Hepatocyte (in vitro differentiated cells): ENCODE measurements at regions not wholly inside any gene's neighbourhood (a gene's known extent, or its start where the extent isn't known, plus 50 kb on each side); places are given as distances from the start of the nearest gene placed in this dataset.
A peak's percentile ranks its signal among the peaks of the same experiment; 100 is the strongest.

Experiments used
- DNase-seq: peaks from one replicate; pipeline ENCODE4 v3.0.0-alpha.2; 2016; ENCODE audit warnings: low spot score
- H2AFZ ChIP-seq: fragments of 200-600 bp; sonication (generic); 2 replicates; pipeline ENCODE4 v1.6.0; 2016; ENCODE audit warnings: antibody characterized with exemption, mild to moderate bottlenecking
- H3K27ac ChIP-seq: fragments of 200-600 bp; sonication (generic); 2 replicates; pipeline ENCODE4 v1.5.1; 2016; ENCODE audit warnings: mild to moderate bottlenecking
- H3K27me3 ChIP-seq: fragments of 200-600 bp; sonication (generic); 2 replicates; pipeline ENCODE4 v1.6.1; 2016
- H3K36me3 ChIP-seq: fragments of 200-600 bp; sonication (generic); replicated peaks from 2 replicates; pipeline ENCODE4 v1.5.1; 2016; ENCODE audit warnings: low read depth; ENCODE audit not compliant: insufficient read depth
- H3K4me1 ChIP-seq: fragments of 200-600 bp; sonication (generic); 2 replicates; pipeline ENCODE4 v1.5.1; 2016; ENCODE audit warnings: mild to moderate bottlenecking, moderate library complexity; ENCODE audit not compliant: insufficient read depth
- H3K4me2 ChIP-seq: fragments of 200-600 bp; sonication (generic); 2 replicates; pipeline ENCODE4 v1.6.0; 2016
- H3K4me3 ChIP-seq: fragments of 200-600 bp; sonication (generic); 2 replicates; pipeline ENCODE4 v1.5.1; 2016; ENCODE audit warnings: mild to moderate bottlenecking
- H3K79me2 ChIP-seq: fragments of 200-600 bp; sonication (generic); 2 replicates; pipeline ENCODE4 v1.6.0; 2017; ENCODE audit warnings: mild to moderate bottlenecking
- H3K9me2 ChIP-seq: fragments of 200-600 bp; sonication (generic); replicated peaks from 2 replicates; pipeline ENCODE4 v1.6.0; 2017; ENCODE audit warnings: mild to moderate bottlenecking; ENCODE audit not compliant: insufficient read depth
- H3K9me3 ChIP-seq: fragments of 200-600 bp; sonication (generic); 2 replicates; pipeline ENCODE4 v1.5.1; 2016; ENCODE audit warnings: low read depth, mild to moderate bottlenecking
- H4K20me1 ChIP-seq: fragments of 200-600 bp; sonication (generic); 2 replicates; pipeline ENCODE4 v1.6.0; 2016; ENCODE audit warnings: mild to moderate bottlenecking; ENCODE audit not compliant: insufficient read depth, poor library complexity, severe bottlenecking
- EZH2 ChIP-seq: fragments of 200-600 bp; sonication (generic); IDR thresholded peaks from 2 replicates; pipeline ENCODE4 v1.6.1; 2016; ENCODE audit warnings: antibody characterized with exemption, mild to moderate bottlenecking, borderline replicate concordance
- EZH2phosphoT487 ChIP-seq: fragments of 200-600 bp; sonication (generic); IDR thresholded peaks from one replicate; pipeline ENCODE4 v1.6.1; 2018; ENCODE audit warnings: antibody characterized with exemption, mild to moderate bottlenecking, low read depth, moderate library complexity; ENCODE audit not compliant: unreplicated experiment, severe bottlenecking
- WGBS: methylation state at CpG from one replicate; pipeline ENCODE4 v1.1.6; 2016; ENCODE audit warnings: low lambda C conversion rate; ENCODE audit errors: missing lambda C conversion rate; 5-methylcytosine and 5-hydroxymethylcytosine counted together
- TF ChIP-seq, protein P1 (sequence below): fragments of 200-600 bp; sonication (generic); IDR thresholded peaks from 2 replicates; pipeline ENCODE4 v1.5.1; 2016; ENCODE audit warnings: antibody characterized with exemption, mild to moderate bottlenecking; ENCODE audit not compliant: poor library complexity

DNA sequence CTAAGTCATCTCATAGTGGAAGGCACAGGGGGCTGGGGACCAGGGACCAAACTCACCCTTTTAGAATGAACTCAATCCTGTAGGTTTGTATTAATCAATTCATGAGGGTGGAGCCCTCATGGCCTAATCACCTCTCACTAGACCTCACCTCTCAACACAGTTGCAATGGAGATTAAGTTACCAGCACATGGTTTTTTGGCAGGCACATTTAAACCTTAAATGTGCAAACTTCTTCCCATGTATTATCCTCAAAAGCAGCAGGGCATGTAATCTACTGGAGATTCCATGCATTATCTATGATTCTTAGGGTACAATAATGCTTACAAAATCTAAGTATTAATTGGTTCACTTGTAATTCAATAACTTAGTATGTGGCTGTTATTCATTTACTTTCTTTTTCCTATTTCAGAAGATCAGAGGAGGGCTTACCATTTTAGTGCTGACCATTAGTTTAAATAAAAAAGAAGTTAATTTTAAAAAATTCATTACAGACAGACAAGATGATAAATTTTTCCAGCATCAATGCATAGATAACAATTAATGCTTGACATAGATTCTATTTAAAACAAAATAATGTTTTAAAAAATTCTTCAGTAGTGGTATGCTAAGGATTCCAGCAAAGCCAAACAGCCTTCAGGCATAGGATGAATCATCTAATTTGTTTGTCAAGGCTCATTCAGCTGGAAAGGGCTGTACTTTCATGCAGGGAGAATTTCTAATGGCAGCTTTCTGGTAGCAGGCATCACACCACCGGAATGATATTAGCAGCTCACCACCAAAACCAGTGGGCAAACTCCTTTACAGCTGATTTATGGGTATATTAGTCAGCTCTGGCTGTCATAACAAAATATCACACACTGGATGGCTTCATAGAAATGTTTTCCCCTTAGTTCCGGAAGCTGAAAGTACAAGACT, 124.6 kb upstream of the ZNF648 start:
- peaks cover 6% of the 10 kb centered on the region for H3K4me1 ChIP-seq
- DNase-seq, result peak; percentile 51

DNA sequence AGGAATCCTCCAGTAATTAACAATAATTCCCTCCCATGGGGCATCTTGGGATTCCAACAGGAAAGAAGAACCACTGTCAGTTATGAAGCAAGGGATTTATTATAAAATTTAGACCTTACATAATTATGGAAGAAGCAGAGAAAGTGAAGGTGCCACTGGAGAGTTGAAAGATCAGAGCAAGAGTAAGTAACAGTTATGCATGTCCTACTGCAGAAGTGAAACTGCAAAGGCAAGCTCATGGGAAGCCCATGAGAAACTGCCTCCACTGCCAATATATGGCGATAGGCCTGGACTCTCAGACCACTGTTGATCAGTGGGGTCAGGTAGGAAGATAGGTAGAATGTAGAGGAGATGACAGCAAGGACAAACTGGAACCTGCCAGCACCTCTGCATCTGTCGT, 123.6 kb upstream of the ZNF648 start:
- Histone ChIP-seq H3K27ac (no peak overlapping the region), H4K20me1 (no peaks in the 10 kb centered on the region), H3K4me1 (peaks cover 12% of the 10 kb centered on the region), H3K9me3 (no peaks in the 10 kb centered on the region), H3K36me3 (no peaks in the 10 kb centered on the region), H3K4me2 (no peak overlapping the region), H3K4me3 (no peak overlapping the region), H3K27me3 (no peaks in the 10 kb centered on the region), H3K79me2 (no peaks in the 10 kb centered on the region), H2AFZ (no peak overlapping the region), H3K9me2 (no peaks in the 10 kb centered on the region)
- WGBS, result 94% methylated on average over 2 of the region's 2 CpGs
- DNase-seq, result no peak
- TF ChIP-seq EZH2, result no peak
- TF ChIP-seq, protein P1, sequence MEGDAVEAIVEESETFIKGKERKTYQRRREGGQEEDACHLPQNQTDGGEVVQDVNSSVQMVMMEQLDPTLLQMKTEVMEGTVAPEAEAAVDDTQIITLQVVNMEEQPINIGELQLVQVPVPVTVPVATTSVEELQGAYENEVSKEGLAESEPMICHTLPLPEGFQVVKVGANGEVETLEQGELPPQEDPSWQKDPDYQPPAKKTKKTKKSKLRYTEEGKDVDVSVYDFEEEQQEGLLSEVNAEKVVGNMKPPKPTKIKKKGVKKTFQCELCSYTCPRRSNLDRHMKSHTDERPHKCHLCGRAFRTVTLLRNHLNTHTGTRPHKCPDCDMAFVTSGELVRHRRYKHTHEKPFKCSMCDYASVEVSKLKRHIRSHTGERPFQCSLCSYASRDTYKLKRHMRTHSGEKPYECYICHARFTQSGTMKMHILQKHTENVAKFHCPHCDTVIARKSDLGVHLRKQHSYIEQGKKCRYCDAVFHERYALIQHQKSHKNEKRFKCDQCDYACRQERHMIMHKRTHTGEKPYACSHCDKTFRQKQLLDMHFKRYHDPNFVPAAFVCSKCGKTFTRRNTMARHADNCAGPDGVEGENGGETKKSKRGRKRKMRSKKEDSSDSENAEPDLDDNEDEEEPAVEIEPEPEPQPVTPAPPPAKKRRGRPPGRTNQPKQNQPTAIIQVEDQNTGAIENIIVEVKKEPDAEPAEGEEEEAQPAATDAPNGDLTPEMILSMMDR, result no peak
- TF ChIP-seq EZH2phosphoT487, result no peak

More for the DNA sequence above, 124.6 kb upstream of the ZNF648 start:
- peak overlapping the region; percentile 38 for H3K27ac ChIP-seq
- no peaks in the 10 kb centered on the region for H3K9me3 ChIP-seq
- H3K4me2 ChIP-seq, result no peak overlapping the region
- WGBS, result 58% methylated on average over 2 of the region's 2 CpGs
- no peaks in the 10 kb centered on the region for H3K9me2 ChIP-seq
- no peak overlapping the region for H3K4me3 ChIP-seq
- no peaks in the 10 kb centered on the region for H3K36me3 ChIP-seq
- TF ChIP-seq, protein P1, result no peak
- TF ChIP-seq EZH2phosphoT487 (no peak), EZH2 (no peak)
- H3K79me2 ChIP-seq, result no peaks in the 10 kb centered on the region
- H4K20me1 ChIP-seq, result no peaks in the 10 kb centered on the region
- H2AFZ ChIP-seq, result no peak overlapping the region
- no peaks in the 10 kb centered on the region for H3K27me3 ChIP-seq

GRCh38 chr1:182183606-182184005, 122.1 kb upstream of the ZNF648 start:
- DNase-seq, result no peak
- Histone ChIP-seq H3K79me2 (no peaks in the 10 kb centered on the region), H4K20me1 (no peaks in the 10 kb centered on the region), H3K4me2 (no peak overlapping the region), H3K27ac (no peak overlapping the region), H3K9me3 (no peaks in the 10 kb centered on the region), H3K27me3 (no peaks in the 10 kb centered on the region), H3K36me3 (no peaks in the 10 kb centered on the region), H3K4me3 (no peak overlapping the region), H3K9me2 (no peaks in the 10 kb centered on the region), H2AFZ (no peak overlapping the region), H3K4me1 (peaks cover 12% of the 10 kb centered on the region)
- TF ChIP-seq, protein P1, result no peak
- TF ChIP-seq EZH2phosphoT487, result no peak
- TF ChIP-seq EZH2, result no peak
- 85% methylated on average over 3 of the region's 3 CpGs for WGBS
